Small intestine (tissue), 7 donors: ENCODE measurements at regions not wholly inside any gene's neighbourhood (a gene's known extent, or its start where the extent isn't known, plus 50 kb on each side); places are given as distances from the start of the nearest gene placed in this dataset.
A peak's percentile ranks its signal among the peaks of the same experiment; 100 is the strongest.

ENCODE experiments used
- DNase-seq, 2 donors: peaks; one replicate each; pipeline versions ENCODE4 v3.0.0 to v3.0.0-alpha.2; 2013
- FAIRE-seq: peaks from 2 replicates; lab custom pipeline; 2012; peaks lifted over from hg19 to GRCh38; lab: Jason Lieb, UNC
- H3K27ac ChIP-seq, 3 donors: one replicate each; pipeline ENCODE4 v1.5.1; 2013; ENCODE audit warnings: low read length in 2 of 3, mild to moderate bottlenecking in 2 of 3, control low read depth in 1 of 3, inconsistent platforms in 1 of 3, low read depth in 1 of 3, moderate library complexity in 1 of 3
- H3K27me3 ChIP-seq, 3 donors: one replicate each; pipeline ENCODE4 v1.6.1; 2013; ENCODE audit warnings: low read length in 3 of 3, inconsistent platforms in 1 of 3; ENCODE audit not compliant: control insufficient read depth in 3 of 3, insufficient read depth in 3 of 3
- H3K36me3 ChIP-seq, 3 donors: one replicate each; pipeline ENCODE4 v1.6.1; 2013; ENCODE audit warnings: low read length in 3 of 3, inconsistent platforms in 1 of 3, low read depth in 1 of 3, mild to moderate bottlenecking in 1 of 3, moderate library complexity in 1 of 3; ENCODE audit not compliant: control insufficient read depth in 3 of 3, insufficient read depth in 2 of 3
- H3K4me1 ChIP-seq, 3 donors: one replicate each; pipeline ENCODE4 v1.6.1; 2013; ENCODE audit warnings: low read length in 2 of 3, inconsistent platforms in 1 of 3, low read depth in 1 of 3, mild to moderate bottlenecking in 1 of 3, moderate library complexity in 1 of 3; ENCODE audit not compliant: control insufficient read depth in 3 of 3, insufficient read depth in 2 of 3
- H3K4me3 ChIP-seq, 3 donors: one replicate each; pipeline ENCODE4 v1.5.1; 2013; ENCODE audit warnings: low read length in 3 of 3, control low read depth in 1 of 3, inconsistent platforms in 1 of 3, low read depth in 1 of 3, mild to moderate bottlenecking in 1 of 3, moderate library complexity in 1 of 3
- H3K9me3 ChIP-seq, 2 donors: one replicate each; pipeline ENCODE4 v1.6.1; 2013; ENCODE audit warnings: low read depth in 1 of 2, low read length in 1 of 2; ENCODE audit not compliant: control insufficient read depth in 2 of 2, insufficient read depth in 1 of 2
- WGBS, 3 donors: extraction: QIAGEN DNeasy Blood & Tissue Kit; methylation state at CpG; one replicate each; pipeline ENCODE4 v1.1.7; 2013; 5-methylcytosine and 5-hydroxymethylcytosine counted together
- donor health status: healthy with polysubstance abuse.
- donor health status: control.
- donor health status: control.
- donor health status: Bipolar disorder and iron deficiency.
- donor health status: healthy.

GRCh38 chr9:73020877-73021276 lies 68.0 kb upstream of the ALDH1A1 start:
- no peak for FAIRE-seq
- WGBS, 3 donors = 71 to 72% (median 72%) methylated on average over 3 of the region's 3 CpGs

GRCh38 chr9:73014011-73014410 lies 61.2 kb upstream of the ALDH1A1 start:
- Histone ChIP-seq H3K36me3 (no peaks in the 10 kb centered on the region), H3K4me1 (no peaks in the 10 kb centered on the region), H3K9me3 (no peaks in the 10 kb centered on the region), H3K27me3 (no peaks in the 10 kb centered on the region), H3K4me3 (no peak overlapping the region), H3K27ac (no peak overlapping the region)
- DNase-seq (peak in 1 of 2 donors; percentile 27), FAIRE-seq (no peak)

More at GRCh38 chr9:73020877-73021276, 68.0 kb upstream of the ALDH1A1 start:
- Histone ChIP-seq H3K36me3 (no peaks in the 10 kb centered on the region), H3K4me1 (no peaks in the 10 kb centered on the region), H3K9me3 (peaks cover 0 to 3% of the 10 kb centered on the region in 2 donors), H3K27ac (no peak overlapping the region), H3K27me3 (no peaks in the 10 kb centered on the region), H3K4me3 (no peak overlapping the region)
- no peak for DNase-seq

GRCh38 chr9:73011956-73012355 lies 59.1 kb upstream of the ALDH1A1 start:
- no peaks in the 10 kb centered on the region for H3K36me3 ChIP-seq
- FAIRE-seq = no peak
- H3K9me3 ChIP-seq = no peaks in the 10 kb centered on the region
- H3K4me1 ChIP-seq = no peaks in the 10 kb centered on the region
- no peak overlapping the region for H3K4me3 ChIP-seq
- no peak overlapping the region for H3K27ac ChIP-seq
- 87 to 96% (median 94%) methylated on average over 2 of the region's 2 CpGs for WGBS, 3 donors
- peaks cover 0 to 3% (median 0%) of the 10 kb centered on the region in 3 donors for H3K27me3 ChIP-seq
- DNase-seq = no peak

- H3K27me3 ChIP-seq = peaks cover 0 to 3% (median 0%) of the 10 kb centered on the region in 3 donors
- no peak overlapping the region for H3K4me3 ChIP-seq
- no peaks in the 10 kb centered on the region for H3K4me1 ChIP-seq
- H3K36me3 ChIP-seq = no peaks in the 10 kb centered on the region
- no peak overlapping the region for H3K27ac ChIP-seq
- DNase-seq (no peak), FAIRE-seq (no peak)
- no peaks in the 10 kb centered on the region for H3K9me3 ChIP-seq
- 61 to 74% (median 73%) methylated on average over 2 of the region's 2 CpGs for WGBS, 3 donors
Measured at GRCh38 chr9:73011181-73011750, 58.4 kb upstream of the ALDH1A1 start.

GRCh38 chr9:73009649-73010288 lies 56.9 kb upstream of the ALDH1A1 start:
- DNase-seq (no peak), FAIRE-seq (no peak)
- H3K4me1 ChIP-seq = no peaks in the 10 kb centered on the region
- no peaks in the 10 kb centered on the region for H3K36me3 ChIP-seq
- H3K27me3 ChIP-seq = peaks cover 0 to 3% (median 0%) of the 10 kb centered on the region in 3 donors
- WGBS, 3 donors = 79 to 92% (median 89%) methylated on average over 2 of the region's 2 CpGs
- H3K9me3 ChIP-seq = no peaks in the 10 kb centered on the region
- H3K27ac ChIP-seq = no peak overlapping the region
- no peak overlapping the region for H3K4me3 ChIP-seq

GRCh38 chr9:73007966-73008672 lies 55.3 kb upstream of the ALDH1A1 start:
- Histone ChIP-seq H3K27ac (no peak overlapping the region), H3K4me3 (no peak overlapping the region), H3K4me1 (no peaks in the 10 kb centered on the region), H3K27me3 (peaks cover 0 to 3% (median 0%) of the 10 kb centered on the region in 3 donors), H3K36me3 (no peaks in the 10 kb centered on the region), H3K9me3 (no peaks in the 10 kb centered on the region)
- 63 to 92% (median 71%) methylated on average over 3 of the region's 3 CpGs for WGBS, 3 donors
- FAIRE-seq (no peak), DNase-seq (no peak)

GRCh38 chr9:73006986-73007385 lies 54.1 kb upstream of the ALDH1A1 start:
- FAIRE-seq (no peak), DNase-seq (no peak)
- Histone ChIP-seq H3K27ac (no peak overlapping the region), H3K4me3 (no peak overlapping the region), H3K4me1 (no peaks in the 10 kb centered on the region), H3K36me3 (no peaks in the 10 kb centered on the region), H3K9me3 (no peaks in the 10 kb centered on the region), H3K27me3 (peaks cover 0 to 3% (median 0%) of the 10 kb centered on the region in 3 donors)
- WGBS, 3 donors = 66 to 89% (median 78%) methylated on average over 2 of the region's 2 CpGs
